H9 (cell line): ENCODE measurements at regions not wholly inside any gene's neighbourhood (a gene's known extent, or its start where the extent isn't known, plus 50 kb on each side); places are given as distances from the start of the nearest gene placed in this dataset.

ENCODE experiments used
- DNase-seq: peaks from one replicate; pipeline ENCODE4 v3.0.0-alpha.2; 2017
- H2AFZ ChIP-seq: one replicate; pipeline ENCODE4 v1.6.1; 2013; ENCODE audit warnings: mild to moderate bottlenecking, low read length, control low read depth, moderate library complexity
- H2AK5ac ChIP-seq: 2 replicates; pipeline ENCODE4 v1.6.1; 2013; ENCODE audit warnings: low read length, control low read depth, mixed read lengths; ENCODE audit not compliant: insufficient read length
- H2BK120ac ChIP-seq: one replicate; pipeline ENCODE4 v1.6.1; 2013; ENCODE audit warnings: low read depth, mild to moderate bottlenecking, low read length, control low read depth, inconsistent platforms; ENCODE audit not compliant: poor library complexity, severe bottlenecking
- H2BK12ac ChIP-seq: 2 replicates; pipeline ENCODE4 v1.6.1; 2013; ENCODE audit warnings: low read length, control low read depth, mixed read lengths, low read depth; ENCODE audit not compliant: insufficient read length
- H2BK15ac ChIP-seq: 2 replicates; pipeline ENCODE4 v1.6.1; 2013; ENCODE audit warnings: low read depth, low read length, control low read depth
- H2BK20ac ChIP-seq: one replicate; pipeline ENCODE4 v1.6.1; 2013; ENCODE audit warnings: low read depth, mild to moderate bottlenecking, low read length, control low read depth, inconsistent platforms; ENCODE audit not compliant: poor library complexity, severe bottlenecking
- H2BK5ac ChIP-seq: 2 replicates; pipeline ENCODE4 v1.6.1; 2013; ENCODE audit warnings: low read length, control low read depth, mixed read lengths; ENCODE audit not compliant: insufficient read length
- H3K14ac ChIP-seq: 2 replicates; pipeline ENCODE4 v1.6.1; 2013; ENCODE audit warnings: low read length, control low read depth; ENCODE audit not compliant: insufficient read depth
- H3K18ac ChIP-seq: 2 replicates; pipeline ENCODE4 v1.6.1; 2013; ENCODE audit warnings: low read depth, mild to moderate bottlenecking, mixed read lengths, low read length, control low read depth; ENCODE audit not compliant: insufficient read length
- H3K23ac ChIP-seq: 2 replicates; pipeline ENCODE4 v1.6.1; 2013; ENCODE audit warnings: low read length, control low read depth, mixed read lengths, low read depth; ENCODE audit not compliant: insufficient read length
- H3K23me2 ChIP-seq: 2 replicates; pipeline ENCODE4 v1.6.1; 2013; ENCODE audit warnings: low read depth, mild to moderate bottlenecking, mixed read lengths, low read length, control low read depth; ENCODE audit not compliant: insufficient read length, poor library complexity, severe bottlenecking
- H3K27ac ChIP-seq: 2 replicates; pipeline ENCODE4 v1.5.1; 2013; ENCODE audit warnings: low read length, control low read depth, mixed read lengths, low read depth; ENCODE audit not compliant: insufficient read length
- H3K27me3 ChIP-seq: 2 replicates; pipeline ENCODE4 v1.6.1; 2013; ENCODE audit warnings: low read length, control low read depth, inconsistent platforms; ENCODE audit not compliant: insufficient read depth
- H3K4ac ChIP-seq: 2 replicates; pipeline ENCODE4 v1.6.1; 2013; ENCODE audit warnings: low read depth, mild to moderate bottlenecking, control low read depth, inconsistent platforms, low read length, moderate library complexity
- H3K4me1 ChIP-seq: 2 replicates; pipeline ENCODE4 v1.6.1; 2013; ENCODE audit warnings: low read length, control low read depth, inconsistent platforms; ENCODE audit not compliant: insufficient read depth
- H3K4me2 ChIP-seq: 2 replicates; pipeline ENCODE4 v1.6.1; 2013; ENCODE audit warnings: low read length, control low read depth, mixed read lengths; ENCODE audit not compliant: insufficient read length, insufficient read depth
- H3K56ac ChIP-seq: 2 replicates; pipeline ENCODE4 v1.6.1; 2013; ENCODE audit warnings: low read depth, mild to moderate bottlenecking, mixed read lengths, low read length, control low read depth; ENCODE audit not compliant: insufficient read length
- H3K79me1 ChIP-seq: 2 replicates; pipeline ENCODE4 v1.6.1; 2013; ENCODE audit warnings: low read depth, mild to moderate bottlenecking, moderate library complexity, low read length, control low read depth, inconsistent platforms; ENCODE audit not compliant: insufficient read depth, poor library complexity, severe bottlenecking
- H3K79me2 ChIP-seq: 2 replicates; pipeline ENCODE4 v1.6.1; 2013; ENCODE audit warnings: low read length, control low read depth, inconsistent platforms; ENCODE audit not compliant: insufficient read depth
- H3K9ac ChIP-seq: 2 replicates; pipeline ENCODE4 v1.6.1; 2013; ENCODE audit warnings: low read length, control low read depth, mixed read lengths; ENCODE audit not compliant: insufficient read length; ENCODE audit errors: extremely low read depth
- H3K9me3 ChIP-seq: one replicate; pipeline ENCODE4 v1.6.1; 2013; ENCODE audit warnings: low read depth, low read length, inconsistent platforms; ENCODE audit not compliant: control insufficient read depth
- H3T11ph ChIP-seq: one replicate; pipeline ENCODE4 v1.6.1; 2013; ENCODE audit warnings: mild to moderate bottlenecking, low read length, control low read depth, inconsistent platforms
- H4K20me1 ChIP-seq: one replicate; pipeline ENCODE4 v1.6.1; 2013; ENCODE audit not compliant: control insufficient read depth, insufficient read length, insufficient read depth
- H4K5ac ChIP-seq: 2 replicates; pipeline ENCODE4 v1.6.1; 2013; ENCODE audit warnings: low read depth, mild to moderate bottlenecking, mixed read lengths, low read length, control low read depth; ENCODE audit not compliant: insufficient read length
- H4K8ac ChIP-seq: replicated peaks from 2 replicates; pipeline ENCODE4 v1.6.1; 2013; ENCODE audit warnings: low read length, control low read depth, mixed read lengths, low read depth; ENCODE audit not compliant: insufficient read length
- H4K91ac ChIP-seq: 2 replicates; pipeline ENCODE4 v1.6.1; 2013; ENCODE audit warnings: low read depth, mild to moderate bottlenecking, moderate library complexity, mixed read lengths, low read length, control low read depth; ENCODE audit not compliant: insufficient read length
- H3K27ac Mint-ChIP-seq, 3 experiments: 2 replicates in 2 of 3; 3 replicates in 1 of 3; pipeline ENCODE4 v1.8.0; 2020 to 2021; ENCODE audit warnings: mixed read lengths in 3 of 3, mild to moderate bottlenecking in 1 of 3, moderate library complexity in 1 of 3
- H3K27me3 Mint-ChIP-seq: 2 replicates; pipeline ENCODE4 v1.8.0; 2021; ENCODE audit warnings: low read depth, mild to moderate bottlenecking, moderate library complexity, mixed read lengths
- H3K36me3 Mint-ChIP-seq, 3 experiments: 2 replicates in 2 of 3; 3 replicates in 1 of 3; pipeline ENCODE4 v1.8.0; 2020 to 2021; ENCODE audit warnings: low read depth in 3 of 3, mixed read lengths in 3 of 3; ENCODE audit not compliant: insufficient read depth in 1 of 3
- H3K4me1 Mint-ChIP-seq, 2 experiments: 2 replicates each; pipeline ENCODE4 v1.8.0; 2020; ENCODE audit warnings: mixed read lengths in 2 of 2
- H3K4me3 Mint-ChIP-seq, 2 experiments: 2 replicates in 1 of 2; 3 replicates in 1 of 2; pipeline ENCODE4 v1.8.0; 2020 to 2021; ENCODE audit warnings: mild to moderate bottlenecking in 2 of 2, mixed read lengths in 2 of 2, moderate library complexity in 1 of 2
- H3K9me3 Mint-ChIP-seq, 2 experiments: 2 replicates in 1 of 2; 3 replicates in 1 of 2; pipeline ENCODE4 v1.8.0; 2020; ENCODE audit warnings: mild to moderate bottlenecking in 2 of 2, mixed read lengths in 2 of 2, moderate library complexity in 1 of 2
- WGBS: extraction: QIAGEN DNeasy Blood & Tissue Kit; methylation state at CpG from one replicate; pipeline ENCODE4 v1.1.7; 2013; ENCODE audit warnings: missing lambda C conversion rate, low lambda C conversion rate, mixed read lengths; ENCODE audit not compliant: insufficient read length; ENCODE audit errors: extremely low coverage; 5-methylcytosine and 5-hydroxymethylcytosine counted together
- TF ChIP-seq, protein P1 (sequence below): fragments of 200-600 bp; sonication (generic); conservative IDR thresholded peaks from 3 replicates; pipeline ENCODE4 v1.8.0; 2021; ENCODE audit warnings: antibody characterized with exemption, mild to moderate bottlenecking

DNA sequence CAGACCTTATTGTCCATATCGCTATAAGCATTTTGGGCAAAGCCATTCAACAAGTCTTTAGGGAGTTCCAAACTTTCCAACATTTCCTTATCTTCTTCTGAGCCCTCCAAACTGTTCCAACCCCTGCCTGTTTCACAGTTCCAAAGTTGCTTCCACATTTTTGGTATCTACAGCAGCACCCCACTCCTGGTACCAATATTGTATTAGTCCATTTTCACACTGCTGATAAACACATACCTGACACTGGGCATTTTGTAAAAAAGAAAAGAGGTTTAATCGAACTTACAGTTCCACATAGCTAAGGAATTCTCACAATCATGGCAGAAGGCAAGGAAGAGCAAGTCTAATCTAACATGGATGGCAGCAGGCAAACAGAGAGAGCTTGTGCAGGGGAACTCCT is 834.1 kb upstream of the GBE1 start:
- no peak overlapping the region for H3K4ac ChIP-seq
- no peak overlapping the region for H2BK120ac ChIP-seq
- no peak overlapping the region for H3K27ac ChIP-seq
- H3K9me3 ChIP-seq, result peaks cover 22% of the 10 kb centered on the region
- H3K56ac ChIP-seq, result no peak overlapping the region
- peaks cover 24 to 38% (median 25%) of the 10 kb centered on the region in 3 experiments for H3K36me3 Mint-ChIP-seq
- no peak overlapping the region for H4K8ac ChIP-seq
- H3K27ac Mint-ChIP-seq, result no peak overlapping the region
- H4K20me1 ChIP-seq, result no peaks in the 10 kb centered on the region
- no peaks in the 10 kb centered on the region for H3K4me1 Mint-ChIP-seq
- H3K27me3 Mint-ChIP-seq, result no peaks in the 10 kb centered on the region
- no peak overlapping the region for H2AFZ ChIP-seq
- H2BK20ac ChIP-seq, result no peak overlapping the region
- no peak overlapping the region for H2AK5ac ChIP-seq
- H2BK12ac ChIP-seq, result no peak overlapping the region
- H3K79me1 ChIP-seq, result no peaks in the 10 kb centered on the region
- TF ChIP-seq, protein P1, sequence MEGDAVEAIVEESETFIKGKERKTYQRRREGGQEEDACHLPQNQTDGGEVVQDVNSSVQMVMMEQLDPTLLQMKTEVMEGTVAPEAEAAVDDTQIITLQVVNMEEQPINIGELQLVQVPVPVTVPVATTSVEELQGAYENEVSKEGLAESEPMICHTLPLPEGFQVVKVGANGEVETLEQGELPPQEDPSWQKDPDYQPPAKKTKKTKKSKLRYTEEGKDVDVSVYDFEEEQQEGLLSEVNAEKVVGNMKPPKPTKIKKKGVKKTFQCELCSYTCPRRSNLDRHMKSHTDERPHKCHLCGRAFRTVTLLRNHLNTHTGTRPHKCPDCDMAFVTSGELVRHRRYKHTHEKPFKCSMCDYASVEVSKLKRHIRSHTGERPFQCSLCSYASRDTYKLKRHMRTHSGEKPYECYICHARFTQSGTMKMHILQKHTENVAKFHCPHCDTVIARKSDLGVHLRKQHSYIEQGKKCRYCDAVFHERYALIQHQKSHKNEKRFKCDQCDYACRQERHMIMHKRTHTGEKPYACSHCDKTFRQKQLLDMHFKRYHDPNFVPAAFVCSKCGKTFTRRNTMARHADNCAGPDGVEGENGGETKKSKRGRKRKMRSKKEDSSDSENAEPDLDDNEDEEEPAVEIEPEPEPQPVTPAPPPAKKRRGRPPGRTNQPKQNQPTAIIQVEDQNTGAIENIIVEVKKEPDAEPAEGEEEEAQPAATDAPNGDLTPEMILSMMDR, result no peak
- no peak overlapping the region for H2BK15ac ChIP-seq
- no peak overlapping the region for H3K14ac ChIP-seq
- no peak overlapping the region for H4K5ac ChIP-seq
- H3K4me1 ChIP-seq, result no peaks in the 10 kb centered on the region
- H4K91ac ChIP-seq, result no peak overlapping the region
- H3K23me2 ChIP-seq, result no peaks in the 10 kb centered on the region
- H3T11ph ChIP-seq, result no peak overlapping the region
- no peak for DNase-seq
- no peaks in the 10 kb centered on the region for H3K79me2 ChIP-seq
- H3K9ac ChIP-seq, result no peak overlapping the region
- H3K27me3 ChIP-seq, result no peaks in the 10 kb centered on the region
- H3K9me3 Mint-ChIP-seq, result peaks cover 37 to 42% of the 10 kb centered on the region in 2 experiments
- H2BK5ac ChIP-seq, result no peak overlapping the region
- no peak overlapping the region for H3K18ac ChIP-seq
- no peak overlapping the region for H3K23ac ChIP-seq
- WGBS, result no CpG with 5 or more reads among the region's 2 CpGs
- H3K4me2 ChIP-seq, result no peak overlapping the region
- H3K4me3 Mint-ChIP-seq, result no peak overlapping the region
